ENCODE measurements at regions not wholly inside any gene's neighbourhood (a gene's known extent, or its start where the extent isn't known, plus 50 kb on each side); places are given as distances from the start of the nearest gene placed in this dataset.

DNA sequence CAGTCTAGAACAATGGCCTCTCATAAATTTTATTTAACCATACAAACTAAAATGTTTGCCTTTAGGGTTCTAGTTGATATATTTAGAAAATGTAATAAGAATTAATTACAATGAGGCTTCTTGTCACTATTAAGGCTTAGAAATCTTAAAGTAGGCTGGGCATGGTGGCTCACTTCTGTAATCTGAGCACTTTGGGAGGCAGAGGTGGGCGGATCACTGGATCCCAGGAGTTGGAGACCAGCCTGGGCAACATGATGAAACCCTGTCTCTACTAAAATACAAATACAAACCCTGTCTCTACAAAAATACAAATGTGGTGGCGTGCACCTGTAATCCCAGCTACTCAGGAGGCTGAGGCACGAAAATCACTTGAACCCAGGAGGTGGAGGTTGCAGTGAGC, 99.0 kb upstream of the ADGRF1 start:
- no peaks in the 10 kb centered on the region for H3K27me3 ChIP-seq
- 91 to 97% methylated on average over 3 of the region's 3 CpGs for WGBS, 2 donors
- TF ChIP-seq POLR2A (IDR thresholded peaks at IDR 0.05) (no peak), EP300 (IDR thresholded peaks at IDR 0.05) (no peak)
- TF ChIP-seq, protein P1, sequence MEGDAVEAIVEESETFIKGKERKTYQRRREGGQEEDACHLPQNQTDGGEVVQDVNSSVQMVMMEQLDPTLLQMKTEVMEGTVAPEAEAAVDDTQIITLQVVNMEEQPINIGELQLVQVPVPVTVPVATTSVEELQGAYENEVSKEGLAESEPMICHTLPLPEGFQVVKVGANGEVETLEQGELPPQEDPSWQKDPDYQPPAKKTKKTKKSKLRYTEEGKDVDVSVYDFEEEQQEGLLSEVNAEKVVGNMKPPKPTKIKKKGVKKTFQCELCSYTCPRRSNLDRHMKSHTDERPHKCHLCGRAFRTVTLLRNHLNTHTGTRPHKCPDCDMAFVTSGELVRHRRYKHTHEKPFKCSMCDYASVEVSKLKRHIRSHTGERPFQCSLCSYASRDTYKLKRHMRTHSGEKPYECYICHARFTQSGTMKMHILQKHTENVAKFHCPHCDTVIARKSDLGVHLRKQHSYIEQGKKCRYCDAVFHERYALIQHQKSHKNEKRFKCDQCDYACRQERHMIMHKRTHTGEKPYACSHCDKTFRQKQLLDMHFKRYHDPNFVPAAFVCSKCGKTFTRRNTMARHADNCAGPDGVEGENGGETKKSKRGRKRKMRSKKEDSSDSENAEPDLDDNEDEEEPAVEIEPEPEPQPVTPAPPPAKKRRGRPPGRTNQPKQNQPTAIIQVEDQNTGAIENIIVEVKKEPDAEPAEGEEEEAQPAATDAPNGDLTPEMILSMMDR (IDR thresholded peaks at IDR 0.05): no peak
- no peaks in the 10 kb centered on the region for H3K9me3 ChIP-seq
- H3K36me3 ChIP-seq: no peaks in the 10 kb centered on the region
- H3K4me1 ChIP-seq: no peaks in the 10 kb centered on the region
- no peak overlapping the region for H3K4me3 ChIP-seq
- no peak for DNase-seq (ENCODE audit: low spot score in 2 of 2)
- H3K27ac ChIP-seq: no peak overlapping the region

GRCh38 chr6:47138046-47138445, 95.9 kb upstream of the ADGRF1 start:
- Histone ChIP-seq H3K27me3 (no peaks in the 10 kb centered on the region), H3K9me3 (no peaks in the 10 kb centered on the region), H3K4me1 (peaks cover 0 to 6% (median 0%) of the 10 kb centered on the region in 4 donors), H3K4me3 (no peak overlapping the region), H3K27ac (no peak overlapping the region), H3K36me3 (no peaks in the 10 kb centered on the region)
- 69 to 73% methylated on average over 6 of the region's 6 CpGs for WGBS, 2 donors
- no peak for DNase-seq (ENCODE audit: low spot score in 2 of 2)
- TF ChIP-seq EP300 (IDR thresholded peaks at IDR 0.05): no peak
- TF ChIP-seq, protein P1 (IDR thresholded peaks at IDR 0.05): no peak
- no peak for TF ChIP-seq POLR2A (IDR thresholded peaks at IDR 0.05)

DNA sequence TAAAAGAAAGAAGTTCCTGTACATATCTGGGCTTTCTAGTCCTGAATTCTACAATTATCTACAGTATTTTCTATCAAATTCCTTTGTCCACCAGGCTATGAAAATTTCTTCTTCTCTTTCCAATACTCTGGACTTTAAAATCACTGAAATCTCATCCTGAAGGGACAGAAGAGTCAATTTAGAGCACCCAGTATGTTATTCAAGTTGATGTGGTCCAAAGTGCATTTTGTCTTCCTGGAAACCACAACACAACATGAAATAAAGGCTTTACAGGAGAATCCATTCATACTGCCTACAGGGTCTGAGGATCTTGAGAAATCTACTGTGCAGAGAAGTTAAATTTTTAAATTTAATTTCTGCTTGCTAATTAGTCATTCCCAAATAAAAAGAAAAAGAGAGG, 94.9 kb upstream of the ADGRF1 start:
- TF ChIP-seq, protein P1 (IDR thresholded peaks at IDR 0.05): no peak
- TF ChIP-seq EP300 (IDR thresholded peaks at IDR 0.05) (no peak), POLR2A (IDR thresholded peaks at IDR 0.05) (no peak)
- DNase-seq (ENCODE audit: low spot score in 2 of 2): no peak
- no peak overlapping the region for H3K4me3 ChIP-seq
- H3K27me3 ChIP-seq: no peaks in the 10 kb centered on the region
- H3K4me1 ChIP-seq: peaks cover 0 to 6% (median 0%) of the 10 kb centered on the region in 4 donors
- no peaks in the 10 kb centered on the region for H3K9me3 ChIP-seq
- H3K27ac ChIP-seq: no peak overlapping the region
- no peaks in the 10 kb centered on the region for H3K36me3 ChIP-seq

GRCh38 chr6:47135772-47136171, 93.6 kb upstream of the ADGRF1 start:
- TF ChIP-seq EP300 (IDR thresholded peaks at IDR 0.05) (no peak), POLR2A (IDR thresholded peaks at IDR 0.05) (no peak)
- TF ChIP-seq, protein P1 (IDR thresholded peaks at IDR 0.05): no peak
- Histone ChIP-seq H3K36me3 (no peaks in the 10 kb centered on the region), H3K27me3 (no peaks in the 10 kb centered on the region), H3K27ac (no peak overlapping the region), H3K4me3 (no peak overlapping the region), H3K9me3 (no peaks in the 10 kb centered on the region), H3K4me1 (peaks cover 0 to 6% (median 0%) of the 10 kb centered on the region in 4 donors)
- no peak for DNase-seq (ENCODE audit: low spot score in 2 of 2)
- WGBS, 2 donors: 70 to 76% methylated on average over 3 of the region's 3 CpGs

DNA sequence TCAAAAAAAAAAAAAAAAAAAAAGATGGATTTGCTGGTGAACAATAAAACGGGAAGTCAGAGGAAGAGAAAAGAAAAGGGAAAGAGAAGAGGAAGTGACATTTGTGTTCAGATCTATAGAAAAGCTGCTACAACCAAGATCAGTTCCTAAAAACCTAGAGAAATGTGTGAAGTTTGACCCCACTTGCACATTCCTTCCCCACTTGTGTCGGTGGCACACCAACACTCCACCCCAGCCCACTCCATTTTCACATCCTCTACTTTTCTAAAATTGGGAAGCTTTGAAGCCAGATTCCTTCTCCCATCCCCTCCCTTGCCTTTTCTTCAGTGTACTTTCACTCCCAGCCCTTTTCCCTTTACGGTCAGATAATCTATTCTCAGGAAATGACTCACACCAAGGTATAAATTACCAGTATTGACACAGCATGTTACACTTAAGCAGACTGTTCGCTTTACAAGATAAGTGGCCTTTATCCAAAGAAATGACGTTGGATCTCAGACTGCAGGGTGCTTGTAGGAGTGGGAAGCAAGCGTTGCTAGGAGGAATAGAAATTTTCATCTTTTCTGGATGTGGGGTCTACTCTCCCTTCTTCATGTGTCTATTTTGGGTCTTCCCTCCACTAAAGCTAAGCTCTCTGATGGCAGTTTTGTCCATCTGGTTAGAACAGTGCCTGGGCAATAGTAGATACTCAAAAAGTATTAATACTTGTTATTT, 92.5 kb upstream of the ADGRF1 start:
- Histone ChIP-seq H3K4me3 (no peak overlapping the region), H3K4me1 (peaks cover 0 to 6% (median 0%) of the 10 kb centered on the region in 4 donors), H3K9me3 (no peaks in the 10 kb centered on the region), H3K27me3 (no peaks in the 10 kb centered on the region), H3K27ac (no peak overlapping the region), H3K36me3 (no peaks in the 10 kb centered on the region)
- TF ChIP-seq EP300 (IDR thresholded peaks at IDR 0.05): no peak
- TF ChIP-seq, protein P1 (IDR thresholded peaks at IDR 0.05): no peak
- TF ChIP-seq POLR2A (IDR thresholded peaks at IDR 0.05): no peak
- WGBS, 2 donors: 23 to 25% methylated on average over 6 of the region's 6 CpGs
- DNase-seq (ENCODE audit: low spot score in 2 of 2): no peak
